Panc1 (cell line): ENCODE measurements at regions not wholly inside any gene's neighbourhood (a gene's known extent, or its start where the extent isn't known, plus 50 kb on each side); places are given as distances from the start of the nearest gene placed in this dataset.
A peak's percentile ranks its signal among the peaks of the same experiment; 100 is the strongest.

Source experiments
- ATAC-seq: fragments of 200-7000 bp; cut with Tn5 transposase; 2 replicates; pipeline ENCODE4 v1.9.1; 2020; ENCODE audit warnings: mild to moderate bottlenecking, moderate library complexity
- BruUV-seq: library from RNA; stranded (reverse); fragments of 400-500 nt; replicated peaks from 2 replicates; lab custom pipeline; 2021; lab: Mats Ljungman, UMichigan
- CTCF ChIA-PET: fragments of 300-600 bp; sonication (Branson Sonifier 250); formaldehyde crosslinking; loops from one replicate; lab custom pipeline; 2022; ENCODE audit warnings: antibody characterized with exemption; lab: Charles Lee
- POLR2A ChIA-PET: fragments of 300-600 bp; sonication (Branson Sonifier 250); formaldehyde crosslinking; loops from one replicate; lab custom pipeline; 2022; ENCODE audit warnings: antibody characterized with exemption; lab: Charles Lee
- DNase-seq: peaks from one replicate; pipeline ENCODE4 v3.0.0-alpha.2; 2010; ENCODE audit warnings: low read depth, low spot score
- H3K27ac ChIP-seq: 2 replicates; pipeline ENCODE4 v1.5.1; 2011; ENCODE audit warnings: mild to moderate bottlenecking, low read length, inconsistent platforms
- H3K27me3 ChIP-seq: fragments of 200-500 bp; sonication (Bioruptor generic); 2 replicates; pipeline ENCODE4 v1.6.0; 2014; ENCODE audit warnings: low read length, inconsistent platforms; ENCODE audit not compliant: control insufficient read depth, insufficient read depth
- H3K36me3 ChIP-seq: fragments of 200-500 bp; sonication (Bioruptor generic); 2 replicates; pipeline ENCODE4 v1.5.1; 2014; ENCODE audit warnings: inconsistent platforms, mild to moderate bottlenecking, low read length, moderate library complexity; ENCODE audit not compliant: control insufficient read depth, insufficient read depth
- H3K4me1 ChIP-seq: 2 replicates; pipeline ENCODE4 v1.5.1; 2011; ENCODE audit warnings: inconsistent platforms, mild to moderate bottlenecking, low read length, moderate library complexity; ENCODE audit not compliant: control insufficient read depth, insufficient read depth
- H3K4me3 ChIP-seq, 2 experiments: 2 replicates each; pipeline ENCODE4 v1.5.1; 2011 to 2012; ENCODE audit warnings: low read depth in 2 of 2, low read length in 2 of 2, mild to moderate bottlenecking in 2 of 2, inconsistent platforms in 1 of 2, moderate library complexity in 1 of 2
- H3K9me3 ChIP-seq: fragments of 200-500 bp; sonication (Bioruptor generic); 2 replicates; pipeline ENCODE4 v1.5.1; 2014; ENCODE audit warnings: low read depth, mild to moderate bottlenecking, inconsistent platforms, low read length, moderate library complexity; ENCODE audit not compliant: control insufficient read depth, insufficient read depth
- POLR2AphosphoS5 ChIP-seq: IDR thresholded peaks from 2 replicates; pipeline ENCODE4 v1.6.1; 2012; ENCODE audit warnings: mild to moderate bottlenecking, low read depth, low read length, moderate library complexity
- SIN3A ChIP-seq: IDR thresholded peaks from 2 replicates; pipeline ENCODE4 v1.6.1; 2012; ENCODE audit warnings: low read depth, mild to moderate bottlenecking, low read length, moderate library complexity, borderline replicate concordance; ENCODE audit not compliant: insufficient read depth
- TCF7L2 ChIP-seq: IDR thresholded peaks from 2 replicates; pipeline ENCODE4 v1.6.1; 2011; ENCODE audit warnings: mild to moderate bottlenecking, low read depth, low read length, inconsistent platforms
- in situ Hi-C: cut with HindIII; loops from 2 replicates; pipeline ENCODE4 v1.10.0; 2016; ENCODE audit warnings: low sequenced_read_pairs, low pct_unique_long_range_greater_than_20kb
- intact Hi-C: fragments of 100-400 bp; cut with micrococcal nuclease; formaldehyde crosslinking; loops from one replicate; pipeline ENCODE4 v1.10.0; 2022; ENCODE audit not compliant: unreplicated experiment
- TF ChIP-seq, protein P1 (sequence below): fragments of 450-650 bp; IDR thresholded peaks from 2 replicates; pipeline ENCODE4 v1.5.1; 2017; ENCODE audit warnings: mild to moderate bottlenecking
- TF ChIP-seq, protein P2 (sequence below), 2 experiments: IDR thresholded peaks; 2 replicates each; pipeline ENCODE4 v1.6.1; 2011 to 2012; ENCODE audit warnings: low read depth in 2 of 2, control low read depth in 1 of 2, low read length in 1 of 2, mild to moderate bottlenecking in 1 of 2, moderate library complexity in 1 of 2; ENCODE audit not compliant: insufficient read depth in 1 of 2

DNA sequence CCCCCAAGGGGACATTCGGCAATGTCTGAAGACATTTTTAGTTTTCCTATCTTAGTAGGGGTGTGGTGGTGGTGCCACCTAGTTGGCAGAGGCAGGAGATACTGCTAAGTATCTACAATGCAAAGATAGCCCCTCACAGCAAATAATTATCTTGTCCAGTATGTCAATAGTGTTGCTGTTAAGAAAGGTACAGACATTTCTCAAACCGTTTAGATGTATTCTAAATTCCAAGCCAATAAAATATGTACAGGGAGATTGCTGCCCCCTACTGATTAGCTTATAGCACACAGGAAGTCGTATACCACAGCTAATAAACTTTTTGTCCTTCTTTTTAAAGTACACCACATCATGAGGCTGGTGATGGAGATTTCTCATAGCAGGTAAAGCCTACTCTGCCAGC is 260.5 kb downstream of the TMA16 start:
- H3K27ac ChIP-seq = no peak overlapping the region
- no peak for ATAC-seq
- no peak overlapping the region for H3K4me3 ChIP-seq
- ChIA-PET POLR2A (no interaction called here), CTCF (no interaction called here)
- in situ Hi-C loops (no loop called here), intact Hi-C loops (no loop called here)
- H3K9me3 ChIP-seq = no peaks in the 10 kb centered on the region
- H3K36me3 ChIP-seq = no peaks in the 10 kb centered on the region
- no TSS peak for BruUV-seq
- no peaks in the 10 kb centered on the region for H3K4me1 ChIP-seq
- DNase-seq = peak; percentile 0
- no peaks in the 10 kb centered on the region for H3K27me3 ChIP-seq
- no peak for TF ChIP-seq SIN3A
- TF ChIP-seq, protein P1, sequence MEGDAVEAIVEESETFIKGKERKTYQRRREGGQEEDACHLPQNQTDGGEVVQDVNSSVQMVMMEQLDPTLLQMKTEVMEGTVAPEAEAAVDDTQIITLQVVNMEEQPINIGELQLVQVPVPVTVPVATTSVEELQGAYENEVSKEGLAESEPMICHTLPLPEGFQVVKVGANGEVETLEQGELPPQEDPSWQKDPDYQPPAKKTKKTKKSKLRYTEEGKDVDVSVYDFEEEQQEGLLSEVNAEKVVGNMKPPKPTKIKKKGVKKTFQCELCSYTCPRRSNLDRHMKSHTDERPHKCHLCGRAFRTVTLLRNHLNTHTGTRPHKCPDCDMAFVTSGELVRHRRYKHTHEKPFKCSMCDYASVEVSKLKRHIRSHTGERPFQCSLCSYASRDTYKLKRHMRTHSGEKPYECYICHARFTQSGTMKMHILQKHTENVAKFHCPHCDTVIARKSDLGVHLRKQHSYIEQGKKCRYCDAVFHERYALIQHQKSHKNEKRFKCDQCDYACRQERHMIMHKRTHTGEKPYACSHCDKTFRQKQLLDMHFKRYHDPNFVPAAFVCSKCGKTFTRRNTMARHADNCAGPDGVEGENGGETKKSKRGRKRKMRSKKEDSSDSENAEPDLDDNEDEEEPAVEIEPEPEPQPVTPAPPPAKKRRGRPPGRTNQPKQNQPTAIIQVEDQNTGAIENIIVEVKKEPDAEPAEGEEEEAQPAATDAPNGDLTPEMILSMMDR = peak; percentile 10; the same call in 1 of the 2 replicates
- TF ChIP-seq POLR2AphosphoS5 = no peak
- TF ChIP-seq, protein P2, sequence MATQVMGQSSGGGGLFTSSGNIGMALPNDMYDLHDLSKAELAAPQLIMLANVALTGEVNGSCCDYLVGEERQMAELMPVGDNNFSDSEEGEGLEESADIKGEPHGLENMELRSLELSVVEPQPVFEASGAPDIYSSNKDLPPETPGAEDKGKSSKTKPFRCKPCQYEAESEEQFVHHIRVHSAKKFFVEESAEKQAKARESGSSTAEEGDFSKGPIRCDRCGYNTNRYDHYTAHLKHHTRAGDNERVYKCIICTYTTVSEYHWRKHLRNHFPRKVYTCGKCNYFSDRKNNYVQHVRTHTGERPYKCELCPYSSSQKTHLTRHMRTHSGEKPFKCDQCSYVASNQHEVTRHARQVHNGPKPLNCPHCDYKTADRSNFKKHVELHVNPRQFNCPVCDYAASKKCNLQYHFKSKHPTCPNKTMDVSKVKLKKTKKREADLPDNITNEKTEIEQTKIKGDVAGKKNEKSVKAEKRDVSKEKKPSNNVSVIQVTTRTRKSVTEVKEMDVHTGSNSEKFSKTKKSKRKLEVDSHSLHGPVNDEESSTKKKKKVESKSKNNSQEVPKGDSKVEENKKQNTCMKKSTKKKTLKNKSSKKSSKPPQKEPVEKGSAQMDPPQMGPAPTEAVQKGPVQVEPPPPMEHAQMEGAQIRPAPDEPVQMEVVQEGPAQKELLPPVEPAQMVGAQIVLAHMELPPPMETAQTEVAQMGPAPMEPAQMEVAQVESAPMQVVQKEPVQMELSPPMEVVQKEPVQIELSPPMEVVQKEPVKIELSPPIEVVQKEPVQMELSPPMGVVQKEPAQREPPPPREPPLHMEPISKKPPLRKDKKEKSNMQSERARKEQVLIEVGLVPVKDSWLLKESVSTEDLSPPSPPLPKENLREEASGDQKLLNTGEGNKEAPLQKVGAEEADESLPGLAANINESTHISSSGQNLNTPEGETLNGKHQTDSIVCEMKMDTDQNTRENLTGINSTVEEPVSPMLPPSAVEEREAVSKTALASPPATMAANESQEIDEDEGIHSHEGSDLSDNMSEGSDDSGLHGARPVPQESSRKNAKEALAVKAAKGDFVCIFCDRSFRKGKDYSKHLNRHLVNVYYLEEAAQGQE (IDR thresholded peaks at IDR 0.05; ENCODE audit: insufficient read depth in 1 of 2, low read depth in 2 of 2, low read length in 1 of 2) = no peak
- no peak for TF ChIP-seq TCF7L2

DNA sequence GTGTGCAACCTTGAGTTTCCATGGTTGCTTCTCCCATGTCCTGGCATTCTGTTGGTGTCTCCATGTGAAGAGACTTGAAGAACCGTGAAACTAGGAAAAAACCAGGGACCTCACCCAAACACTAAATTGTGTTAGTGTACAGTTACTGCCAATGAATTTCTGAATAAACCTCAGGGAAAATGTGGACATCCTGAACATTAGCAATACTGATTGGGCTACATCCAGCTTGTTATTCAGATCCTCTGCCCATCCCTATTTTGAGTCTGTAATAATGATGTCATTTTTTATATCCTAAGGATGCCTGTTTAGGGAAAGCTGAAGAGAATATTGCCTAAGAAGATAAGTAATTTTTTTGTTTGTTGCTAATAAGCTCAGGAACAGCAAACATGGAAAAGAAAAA is 262.7 kb downstream of the TMA16 start:
- DNase-seq = no peak
- ATAC-seq = no peak
- Histone ChIP-seq H3K4me1 (no peaks in the 10 kb centered on the region), H3K4me3 (no peak overlapping the region), H3K27ac (no peak overlapping the region), H3K36me3 (no peaks in the 10 kb centered on the region), H3K9me3 (no peaks in the 10 kb centered on the region), H3K27me3 (no peaks in the 10 kb centered on the region)
- intact Hi-C loops = no loop called here
- BruUV-seq = no TSS peak
- TF ChIP-seq SIN3A (no peak), TCF7L2 (no peak), POLR2AphosphoS5 (no peak)
- TF ChIP-seq, protein P2 (IDR thresholded peaks at IDR 0.05; ENCODE audit: insufficient read depth in 1 of 2, low read depth in 2 of 2, low read length in 1 of 2) = no peak
- TF ChIP-seq, protein P1 = no peak
- CTCF ChIA-PET = no interaction called here
- in situ Hi-C loops = no loop called here
- POLR2A ChIA-PET = no interaction called here
